SKM-1 treated with dmso at 0.1 percent for 144 hours (cell line): ENCODE measurements at regions not wholly inside any gene's neighbourhood (a gene's known extent, or its start where the extent isn't known, plus 50 kb on each side); places are given as distances from the start of the nearest gene placed in this dataset.

Experiments used
- DNase-seq: peaks from one replicate; lab custom pipeline; 2025; ENCODE audit not compliant: unreplicated experiment; lab: John Stamatoyannopoulos, UW

DNA sequence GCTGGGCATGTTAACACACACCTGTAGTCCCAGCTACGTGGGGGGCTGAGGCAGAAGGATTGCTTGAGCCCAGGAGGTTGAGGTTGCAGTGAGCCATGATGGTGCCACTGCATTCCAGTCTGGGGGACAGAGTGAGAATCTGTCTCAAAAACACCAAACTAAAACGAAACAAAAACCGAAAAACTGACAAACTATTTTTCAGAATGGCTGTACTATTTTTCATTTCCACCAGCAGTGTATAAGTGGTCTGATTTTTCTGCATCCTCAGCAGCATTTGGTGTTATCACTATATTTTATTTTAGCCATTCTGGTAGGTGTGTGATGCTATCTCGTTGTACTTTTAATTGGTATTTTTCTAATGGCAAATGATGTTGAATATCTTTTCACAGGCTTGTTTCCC, 95.2 kb downstream of the PDCL3 start:
- no peak for DNase-seq

DNA sequence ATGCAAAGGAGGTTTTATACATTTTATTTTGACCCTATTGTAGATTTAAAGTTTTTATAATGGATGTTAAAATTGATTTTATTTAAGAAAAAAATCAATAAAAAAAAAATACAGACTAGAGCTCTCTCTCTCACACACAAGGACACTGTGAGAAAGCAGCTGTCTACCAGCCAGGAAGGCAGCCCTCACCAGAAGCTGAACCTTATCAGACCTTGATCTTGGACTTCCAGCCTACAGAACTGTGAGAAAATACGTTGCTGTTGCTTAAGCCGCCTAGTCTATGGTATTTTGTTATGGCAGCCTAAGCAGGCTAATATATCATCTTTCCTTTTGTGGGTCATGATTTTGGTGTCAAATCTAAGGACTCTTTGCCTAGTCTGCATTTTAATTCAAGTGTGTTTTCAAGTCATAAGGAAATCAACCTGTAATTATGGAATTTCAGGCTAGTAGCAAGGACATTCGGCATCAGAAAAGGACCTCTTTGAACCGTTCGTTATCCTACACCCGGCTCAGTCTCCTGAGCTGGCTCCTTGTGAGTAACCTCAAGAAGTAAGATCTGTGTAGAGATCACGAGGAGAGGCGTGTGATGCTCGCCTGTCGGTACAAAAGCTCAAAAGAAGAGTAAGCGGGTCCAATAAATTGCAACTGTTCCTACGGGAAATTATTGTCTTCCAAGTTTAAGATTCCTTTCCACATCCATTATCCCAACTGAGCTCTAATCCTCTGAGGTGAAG, 98.2 kb downstream of the PDCL3 start:
- no peak for DNase-seq

DNA sequence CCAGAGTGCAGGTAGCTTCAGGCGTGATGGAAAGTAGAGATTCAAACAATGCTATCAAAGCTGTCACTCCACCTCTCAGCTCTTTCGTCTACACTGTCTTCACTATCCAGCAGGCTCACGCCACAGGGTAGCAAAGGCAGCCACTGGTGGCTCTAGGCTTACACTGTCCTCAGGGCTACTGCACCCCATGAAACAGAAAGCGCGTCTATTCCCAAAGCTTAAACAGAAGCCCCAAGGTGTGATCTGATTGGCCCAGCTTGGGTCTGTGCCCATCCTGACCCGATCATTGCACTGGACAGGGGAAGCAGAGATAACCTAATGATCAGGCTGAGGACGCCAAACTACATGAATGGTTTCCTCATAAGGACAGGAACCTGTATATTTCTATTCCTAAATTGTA, 100.1 kb downstream of the PDCL3 start:
- DNase-seq, result no peak

DNA sequence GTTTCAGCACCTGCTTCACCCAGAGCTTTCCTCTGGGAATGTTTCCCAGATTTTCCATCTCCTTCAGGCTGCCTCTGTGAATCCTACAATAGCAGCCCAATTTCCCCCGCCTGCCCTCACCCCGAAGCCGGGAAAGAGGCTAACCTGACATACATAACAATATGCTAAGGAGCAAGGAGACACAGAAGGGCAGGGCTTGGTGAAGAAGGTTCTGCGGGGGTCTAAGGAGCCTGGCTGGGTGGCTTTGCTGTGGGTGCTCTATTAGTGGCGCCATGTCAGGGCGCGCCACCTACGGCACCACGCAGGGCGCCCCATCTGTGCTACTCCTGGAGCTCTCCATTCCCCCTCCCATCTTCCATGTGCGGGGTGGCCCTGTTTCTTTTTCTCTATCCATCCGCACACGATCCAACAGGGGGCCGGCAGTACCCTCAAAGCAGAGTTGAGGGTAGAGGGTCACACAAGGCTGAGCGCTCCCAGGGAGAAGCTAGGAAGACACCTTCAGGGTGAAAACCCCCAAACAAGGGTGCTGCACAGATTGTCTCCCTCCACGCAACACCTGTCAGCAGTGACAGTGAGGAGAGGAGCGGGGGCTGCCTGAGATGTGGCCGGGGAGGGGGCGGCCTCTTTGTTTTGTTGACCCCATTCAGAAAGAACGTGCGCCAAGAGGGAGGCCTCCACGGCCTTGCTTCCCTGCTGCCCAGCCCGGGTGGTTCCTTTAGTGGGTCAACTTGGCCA, 101.4 kb downstream of the PDCL3 start:
- no peak for DNase-seq

DNA sequence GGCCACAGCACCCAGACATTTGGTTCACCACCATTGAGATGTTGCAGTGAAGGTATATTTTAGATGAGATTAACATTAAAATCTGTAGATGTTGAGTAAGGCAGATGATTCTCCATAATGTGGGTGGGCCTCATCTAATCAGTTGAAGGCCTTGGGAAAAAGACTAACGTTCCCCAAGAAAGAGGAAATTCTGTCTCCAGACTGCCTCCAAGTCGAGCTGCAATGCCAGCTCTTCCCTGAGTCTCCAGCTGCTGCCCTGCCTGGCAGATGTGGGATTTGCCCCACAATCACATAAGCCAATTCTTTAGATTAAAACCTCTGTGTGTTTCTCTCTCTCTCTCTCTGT, 101.9 kb downstream of the PDCL3 start:
- no peak for DNase-seq

DNA sequence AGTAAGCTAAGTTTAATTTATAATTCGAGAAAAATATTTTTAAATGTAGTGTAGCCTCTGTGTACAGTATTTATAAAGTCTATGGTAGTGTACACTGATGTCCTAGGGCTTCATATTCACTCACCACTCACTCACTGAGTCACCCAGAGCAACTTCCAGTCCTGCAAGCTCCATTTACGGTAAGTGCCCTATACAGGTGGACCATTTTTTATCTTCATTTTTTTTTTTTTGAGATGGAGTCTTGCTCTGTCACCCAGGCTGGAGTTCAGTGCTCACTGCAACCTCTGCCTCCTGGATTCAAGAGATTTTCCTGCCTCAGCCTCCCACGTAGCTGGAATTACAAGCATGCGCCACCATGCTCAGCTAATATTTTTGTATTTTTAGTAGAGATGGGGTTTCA, 104.2 kb downstream of the PDCL3 start:
- no peak for DNase-seq

DNA sequence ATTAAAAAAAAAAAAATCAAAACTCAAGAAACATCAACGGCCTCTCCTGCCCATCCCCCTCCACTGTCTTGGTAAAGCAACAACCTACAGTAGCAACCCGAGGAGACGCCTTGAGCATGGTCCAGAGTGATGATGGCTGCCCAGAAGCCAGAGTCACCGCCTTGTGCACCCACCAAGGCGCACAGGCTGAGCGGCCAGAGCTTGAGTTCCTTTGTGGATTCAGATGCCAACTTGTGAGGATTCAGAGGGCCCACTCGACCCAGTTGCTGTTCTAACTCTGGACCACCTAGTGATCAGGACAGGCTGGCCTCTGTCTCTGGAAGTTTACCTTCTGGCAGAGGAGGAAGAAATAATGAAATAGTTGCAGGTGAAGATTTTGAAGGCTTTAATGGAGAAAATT, 105.0 kb downstream of the PDCL3 start:
- DNase-seq, result no peak

DNA sequence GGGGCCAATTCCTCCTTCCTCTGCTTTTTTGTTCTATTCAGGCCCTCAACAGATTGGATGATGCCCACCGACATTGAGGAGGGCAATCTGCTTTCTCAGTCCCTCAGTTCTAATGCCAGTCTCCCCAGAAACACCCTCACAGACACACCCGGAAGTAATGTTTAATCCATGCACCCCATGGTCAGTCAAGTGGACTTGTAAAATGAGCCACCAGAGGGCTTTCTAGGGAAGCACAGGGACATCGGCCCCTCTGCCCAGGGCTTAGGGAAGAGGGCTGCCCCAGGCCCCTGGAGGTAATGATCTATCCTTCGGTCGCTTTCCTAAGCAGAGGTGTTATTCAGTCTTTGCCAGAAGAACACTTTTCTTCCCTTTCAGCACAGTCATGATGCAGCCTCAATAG, 107.4 kb downstream of the PDCL3 start:
- no peak for DNase-seq

DNA sequence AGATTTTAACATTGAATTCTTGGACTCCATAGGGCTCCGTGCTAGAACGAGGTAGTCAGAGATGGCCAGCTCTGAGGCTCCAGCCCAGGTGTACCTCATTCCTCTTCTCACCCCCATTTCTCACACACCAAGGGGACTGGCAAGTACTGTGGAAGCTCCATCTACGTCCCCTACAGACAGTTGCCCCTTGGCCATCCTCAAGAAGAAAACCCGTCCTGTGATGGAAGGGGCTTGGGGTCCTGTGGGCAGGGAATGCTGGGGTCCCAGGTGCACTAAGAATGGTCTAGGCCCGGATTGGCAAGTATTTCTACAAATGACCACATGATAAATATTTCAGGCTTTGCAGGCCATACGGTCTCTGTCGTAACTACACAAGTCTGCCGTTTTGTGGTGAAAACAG, 110.3 kb downstream of the PDCL3 start:
- no peak for DNase-seq

DNA sequence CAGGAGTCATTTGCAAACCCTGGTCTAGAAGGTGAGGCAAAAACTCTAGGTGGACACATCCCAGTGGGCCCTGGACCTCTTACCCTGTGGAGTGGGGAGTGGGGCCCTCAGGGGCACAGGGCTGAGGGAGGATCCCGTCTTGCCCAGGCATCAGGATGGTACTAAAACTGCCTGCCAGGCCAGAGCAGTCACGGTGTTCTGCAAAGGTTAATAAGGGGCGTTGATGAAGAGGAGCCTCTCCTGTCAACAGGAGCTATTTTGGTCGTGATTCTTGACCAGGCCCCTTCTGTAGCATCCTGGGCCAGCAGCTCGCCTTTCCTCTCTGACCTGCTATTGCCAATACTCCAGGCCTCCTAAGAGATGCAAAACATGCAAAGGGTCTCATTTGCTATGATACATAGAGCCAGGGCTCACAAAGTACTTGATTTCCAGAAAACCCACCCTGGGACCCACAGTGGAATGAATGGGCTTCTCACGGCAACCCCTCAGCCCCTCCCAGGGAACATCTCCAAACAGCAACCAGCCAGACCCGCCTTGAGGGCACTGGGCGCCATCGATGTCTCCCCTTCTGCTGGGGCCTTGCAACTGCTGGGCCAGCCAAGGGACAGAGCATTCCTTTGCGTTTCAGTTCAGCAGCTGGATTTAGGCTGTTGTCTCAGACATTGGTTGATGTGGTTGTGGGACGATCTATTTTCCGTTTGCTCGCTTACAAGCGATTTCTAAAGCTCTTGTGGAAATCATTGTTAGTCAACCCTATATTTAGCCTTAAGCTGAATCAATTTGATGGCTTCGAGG, 111.1 kb downstream of the PDCL3 start:
- no peak for DNase-seq

DNA sequence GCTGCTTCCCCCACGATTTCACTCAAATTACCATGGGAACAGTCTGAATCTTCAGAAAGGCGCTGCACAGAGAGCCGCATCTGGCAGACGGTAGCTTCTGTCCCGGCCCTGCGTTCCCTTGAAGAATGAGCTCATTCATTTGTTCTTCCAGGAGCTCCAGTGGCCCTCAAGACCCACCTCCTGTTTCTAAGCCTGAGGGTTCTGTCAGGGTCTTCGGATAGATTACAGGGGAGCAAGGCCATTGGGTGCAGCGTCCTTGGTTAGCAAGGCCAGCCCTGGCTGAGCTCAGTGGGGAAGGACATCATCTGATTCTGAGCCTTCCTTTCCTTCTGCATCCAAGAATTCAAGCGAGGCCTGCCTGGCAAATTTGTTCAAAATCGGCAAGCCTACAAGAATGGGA, 111.9 kb downstream of the PDCL3 start:
- no peak for DNase-seq

DNA sequence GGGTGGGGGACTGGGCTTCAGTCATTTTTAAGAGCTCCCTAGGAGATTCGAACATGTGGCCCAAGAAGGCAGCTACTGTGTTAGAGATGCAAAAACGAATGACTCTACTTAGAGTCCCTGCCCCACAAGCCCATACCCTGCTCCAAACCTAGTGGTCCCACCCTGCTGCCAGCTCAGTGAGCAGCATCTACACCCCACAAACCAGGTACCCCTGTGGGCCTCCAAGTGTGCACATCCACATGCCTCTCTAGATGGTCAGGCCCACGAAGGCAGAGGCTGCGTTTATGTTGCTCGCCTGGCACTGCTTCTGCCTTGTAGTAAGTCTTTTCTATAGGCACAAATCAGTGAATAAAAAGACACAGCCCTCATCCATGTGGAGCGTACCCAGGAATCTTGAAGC, 112.6 kb downstream of the PDCL3 start:
- no peak for DNase-seq

DNA sequence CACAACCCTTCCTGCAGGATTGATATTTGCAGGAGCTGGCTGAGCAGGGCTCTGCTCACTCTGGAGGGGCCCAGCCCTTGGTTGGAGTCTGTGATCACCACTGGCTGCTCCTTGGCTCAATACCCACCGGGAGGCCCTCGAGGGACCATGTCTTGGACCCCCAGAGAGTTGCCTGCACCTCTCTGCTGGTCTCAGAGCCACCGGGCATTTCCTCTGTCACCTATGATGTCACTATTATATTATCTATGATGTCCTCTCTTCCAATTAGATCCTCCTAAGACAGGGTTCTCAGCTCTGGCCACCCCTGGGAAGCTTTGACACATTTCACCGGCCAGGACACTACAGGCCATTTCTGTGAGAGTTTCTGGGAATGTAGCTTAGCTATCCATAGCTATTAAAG, 113.1 kb downstream of the PDCL3 start:
- DNase-seq, result no peak

DNA sequence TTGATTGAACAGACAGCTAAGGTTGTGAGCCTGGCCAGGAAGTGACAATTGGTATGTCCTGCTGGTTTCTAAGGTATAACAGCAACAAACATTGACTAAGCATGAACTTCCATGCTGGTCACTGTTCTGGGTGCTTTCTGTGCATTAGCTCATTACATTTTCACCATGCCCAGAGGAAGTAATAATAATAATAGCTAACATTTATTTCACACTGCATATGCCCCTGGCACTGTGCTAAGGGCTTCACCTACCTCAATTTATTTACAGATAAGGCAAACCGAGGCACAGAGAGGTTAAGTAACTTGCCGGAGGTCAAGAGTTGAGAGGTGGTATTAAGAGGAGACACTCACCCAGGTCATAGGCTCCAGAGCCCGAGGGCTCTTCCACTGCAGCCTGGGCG, 113.6 kb downstream of the PDCL3 start:
- DNase-seq, result no peak

DNA sequence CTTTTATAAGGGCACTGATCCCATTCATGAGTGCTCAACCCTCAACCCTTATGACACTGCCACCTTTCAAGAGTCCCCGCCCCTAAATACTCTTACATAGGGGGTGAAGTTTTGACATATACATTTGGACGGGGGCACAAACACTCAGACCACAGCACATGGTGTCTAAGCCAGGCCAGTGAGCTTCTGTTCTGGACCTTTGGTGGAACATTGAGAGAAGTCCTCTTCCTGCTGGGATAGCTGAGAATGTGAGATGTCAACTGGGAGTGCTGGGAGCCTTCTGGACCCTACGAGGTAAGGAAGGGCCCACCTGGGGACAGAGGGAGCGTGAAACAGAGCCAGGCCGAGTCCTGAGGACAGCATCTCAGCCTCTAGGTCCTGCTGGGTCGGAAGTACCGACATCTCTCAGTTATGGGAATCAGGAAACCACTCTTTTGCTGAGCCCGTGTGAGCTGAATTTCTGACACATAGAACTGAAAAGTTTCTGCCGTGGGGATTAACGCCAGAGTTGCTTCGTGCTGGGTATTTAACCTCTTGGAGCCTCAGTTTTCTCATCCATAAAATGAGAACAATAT, 114.9 kb downstream of the PDCL3 start:
- DNase-seq, result no peak

DNA sequence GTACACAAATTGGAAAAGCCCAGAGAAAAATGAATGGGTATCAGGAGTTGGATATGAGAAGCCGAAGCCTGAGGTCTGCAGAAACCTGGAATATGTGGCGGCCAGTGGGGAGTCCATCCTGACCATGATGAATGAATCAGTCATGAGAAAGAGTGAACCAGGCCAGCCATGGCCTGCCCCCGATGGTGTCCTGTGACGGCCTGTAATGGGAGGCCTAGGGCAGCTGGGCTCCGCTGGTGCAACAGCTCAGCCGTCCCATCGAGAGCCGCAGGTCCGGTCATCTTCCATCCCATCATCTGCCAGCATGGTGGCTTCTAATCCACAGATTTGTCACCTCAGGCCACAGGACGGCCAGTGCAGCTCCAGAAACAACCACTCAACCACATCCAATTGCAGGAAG, 116.4 kb downstream of the PDCL3 start:
- no peak for DNase-seq

DNA sequence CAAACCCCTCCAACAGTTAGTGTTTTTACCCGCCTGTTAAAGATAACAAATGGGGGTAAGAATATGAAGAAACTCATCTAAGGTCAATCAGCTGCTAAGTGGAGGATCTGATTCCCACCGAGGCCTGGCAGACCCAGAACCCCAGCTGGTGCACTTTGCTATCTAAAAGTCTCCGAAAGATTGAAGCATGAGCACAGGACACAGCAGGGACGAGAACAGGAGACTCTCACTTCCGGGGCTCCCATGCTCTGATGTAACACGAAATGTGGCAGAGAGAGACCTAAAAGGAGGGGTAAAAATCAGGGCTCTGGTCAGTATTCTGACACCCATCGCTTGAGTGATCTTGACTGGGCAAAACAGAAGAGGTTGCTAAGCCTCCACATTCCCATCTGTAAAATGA, 119.7 kb downstream of the PDCL3 start:
- DNase-seq, result no peak

DNA sequence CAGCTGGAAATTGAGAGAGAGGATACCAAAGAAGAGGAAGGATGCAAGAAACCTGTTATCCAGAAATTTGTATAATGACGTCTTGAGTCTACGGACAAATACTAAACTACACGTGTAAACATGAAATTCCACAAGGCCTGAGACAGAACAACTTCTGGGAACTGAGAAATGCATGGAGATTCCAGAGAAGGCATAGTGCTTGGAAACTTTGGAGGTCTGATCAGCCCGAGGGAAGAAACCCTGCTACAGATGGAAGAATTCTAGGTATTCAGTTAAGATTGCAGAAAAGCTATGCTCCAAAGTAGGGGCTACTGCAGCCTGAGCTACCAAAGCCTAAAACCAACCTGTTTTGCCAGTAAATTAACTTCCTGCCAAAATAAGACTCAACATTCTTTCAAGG, 120.4 kb downstream of the PDCL3 start:
- no peak for DNase-seq

DNA sequence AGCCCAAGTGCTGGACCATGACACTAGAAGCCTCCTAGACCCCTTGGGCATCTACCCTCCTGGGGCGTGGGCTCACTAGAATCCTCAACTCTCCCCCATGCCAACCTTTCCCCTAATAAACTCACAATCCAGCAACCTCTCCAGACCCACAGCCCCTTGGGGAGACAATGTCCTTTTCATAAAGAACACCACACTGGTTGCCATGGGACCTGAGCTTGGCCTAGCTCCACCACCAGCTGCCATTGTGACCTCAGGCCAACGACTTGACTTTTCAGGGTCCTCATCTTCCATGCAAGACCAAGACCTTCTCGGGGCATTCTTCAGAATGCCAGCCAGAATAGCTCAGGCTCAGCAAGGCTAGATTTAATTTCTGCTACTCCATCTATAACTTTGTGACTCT, 128.1 kb upstream of the NPAS2 start:
- no peak for DNase-seq

DNA sequence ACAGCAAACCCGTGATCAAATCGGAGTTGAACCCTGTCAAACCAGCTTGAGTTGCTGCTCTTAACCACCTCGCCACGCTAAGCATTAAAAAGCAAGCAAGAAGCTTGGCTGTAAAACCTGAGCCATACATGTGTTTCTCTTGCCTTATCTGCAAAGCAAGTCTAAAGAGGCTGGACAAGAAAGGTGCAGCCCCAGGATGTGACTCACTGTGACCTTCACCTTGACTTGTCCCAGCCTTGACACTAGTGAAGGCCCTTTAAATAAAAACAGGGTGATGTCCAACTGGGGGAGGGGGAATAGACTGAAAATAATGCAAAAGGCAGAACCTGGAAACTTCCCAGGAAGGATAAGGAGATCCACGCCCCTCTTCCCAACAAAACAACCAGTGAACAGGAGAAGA, 127.6 kb upstream of the NPAS2 start:
- no peak for DNase-seq

DNA sequence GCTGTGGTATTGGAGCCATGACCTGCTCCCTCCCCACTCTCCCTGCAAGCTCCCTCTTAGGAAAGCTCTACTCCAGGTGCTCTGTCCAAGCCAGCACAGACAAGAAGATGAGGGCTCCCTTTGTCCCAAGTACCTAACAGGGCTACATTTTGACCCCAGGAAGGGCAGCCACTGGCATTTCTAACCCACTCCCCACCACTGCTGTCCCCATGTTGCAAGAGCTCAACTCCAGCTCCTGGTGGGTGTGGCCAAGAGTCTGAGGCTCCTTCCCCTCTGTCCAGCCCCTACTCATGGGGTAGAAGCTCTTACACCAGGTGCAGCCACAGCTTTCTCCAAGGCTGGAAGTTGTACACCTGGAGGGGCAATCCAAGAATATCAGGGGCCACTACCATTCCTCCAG, 127.0 kb upstream of the NPAS2 start:
- DNase-seq, result no peak

DNA sequence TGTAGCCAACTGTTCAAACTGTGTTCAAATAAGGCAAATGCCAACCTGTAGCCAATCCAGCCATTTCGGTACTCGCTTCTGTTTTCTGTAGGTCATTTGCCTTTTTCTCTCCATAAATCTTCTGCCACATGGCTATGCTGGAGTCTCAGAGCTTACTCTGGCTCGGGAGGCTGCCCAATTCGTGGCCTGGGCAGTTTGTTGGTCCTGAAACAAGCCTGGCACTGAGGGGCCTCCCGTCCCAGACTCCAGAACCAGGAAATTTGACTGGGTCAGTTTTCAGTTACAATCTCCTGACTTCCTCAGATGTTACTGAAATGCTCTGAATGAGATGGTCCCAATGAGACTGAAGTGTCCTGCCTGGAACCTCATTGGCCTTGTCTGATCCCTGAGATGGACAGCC, 120.8 kb upstream of the NPAS2 start:
- no peak for DNase-seq
